Activated T-cell treated with anti-CD3 and anti-CD28 coated beads, Interleukin-2, amount 50 U/mL, for 1 hour (primary cell): ENCODE measurements at regions not wholly inside any gene's neighbourhood (a gene's known extent, or its start where the extent isn't known, plus 50 kb on each side); places are given as distances from the start of the nearest gene placed in this dataset.
"Not testable (repeated sequence)": the region's sequence is repeated elsewhere in the genome, so short reads cannot be mapped to it uniquely, and the experiment has no call there.

Source experiments
- DNase-seq: peaks from one replicate; pipeline ENCODE4 v3.0.0-alpha.2; 2020

DNA sequence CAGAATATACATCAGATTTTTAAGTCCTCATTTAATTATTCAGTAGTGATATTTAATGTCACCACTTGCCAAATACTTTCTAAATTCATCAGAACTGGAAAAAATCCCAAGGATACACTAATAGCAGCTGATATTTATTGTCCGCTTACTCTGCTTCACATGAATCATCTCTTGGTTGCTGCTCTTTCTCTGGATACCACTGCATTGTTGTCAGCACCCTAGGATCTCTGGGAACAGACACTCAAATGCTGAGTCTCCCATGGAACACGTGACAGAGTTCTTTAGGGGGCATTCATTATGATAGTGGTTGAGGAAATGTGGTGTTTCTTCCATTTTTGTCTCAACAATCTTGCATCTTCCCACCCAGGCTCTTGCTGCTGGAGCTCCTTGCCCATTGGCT is 318.0 kb downstream of the RFPL4B start:
- no peak for DNase-seq

DNA sequence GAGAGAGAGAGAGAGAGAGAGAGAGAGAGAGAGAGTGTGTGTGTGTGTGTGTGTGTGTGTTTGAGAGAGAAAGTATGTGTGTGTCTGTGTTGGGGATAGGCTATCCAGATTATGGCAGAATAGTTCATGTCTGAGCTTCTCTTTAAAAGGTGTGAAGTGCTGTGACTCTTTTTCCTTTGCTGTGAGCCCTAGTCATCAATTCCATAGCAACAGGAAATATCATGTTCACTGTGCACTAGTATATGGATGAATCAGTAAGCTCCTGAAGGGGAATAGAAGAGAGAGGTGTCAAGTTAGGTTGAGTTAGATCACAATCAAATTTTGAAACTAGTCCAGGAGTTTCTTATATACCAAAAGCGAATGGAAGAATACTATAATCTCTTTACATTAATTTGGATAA is 318.7 kb downstream of the RFPL4B start:
- no peak for DNase-seq

DNA sequence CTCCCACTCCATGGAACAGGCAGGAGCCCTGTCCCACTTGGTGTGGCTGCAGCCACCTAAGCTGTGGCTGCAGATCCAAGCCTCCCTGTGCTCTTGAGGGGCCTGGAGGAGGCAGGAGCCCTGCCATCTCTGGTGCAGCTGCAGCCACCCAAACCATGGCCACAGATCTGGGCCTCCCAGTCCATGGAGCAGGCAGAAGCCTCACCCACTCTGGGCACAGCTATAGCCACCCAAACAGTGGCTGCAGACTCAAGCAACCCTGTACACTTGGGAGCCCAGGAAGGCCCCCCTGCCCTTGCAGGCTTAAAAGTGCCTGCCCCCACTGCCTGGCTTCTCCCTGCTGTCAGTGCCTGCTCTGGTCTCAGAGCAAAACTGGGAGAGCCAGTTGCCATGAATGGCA is 320.3 kb downstream of the RFPL4B start:
- DNase-seq = no peak

DNA sequence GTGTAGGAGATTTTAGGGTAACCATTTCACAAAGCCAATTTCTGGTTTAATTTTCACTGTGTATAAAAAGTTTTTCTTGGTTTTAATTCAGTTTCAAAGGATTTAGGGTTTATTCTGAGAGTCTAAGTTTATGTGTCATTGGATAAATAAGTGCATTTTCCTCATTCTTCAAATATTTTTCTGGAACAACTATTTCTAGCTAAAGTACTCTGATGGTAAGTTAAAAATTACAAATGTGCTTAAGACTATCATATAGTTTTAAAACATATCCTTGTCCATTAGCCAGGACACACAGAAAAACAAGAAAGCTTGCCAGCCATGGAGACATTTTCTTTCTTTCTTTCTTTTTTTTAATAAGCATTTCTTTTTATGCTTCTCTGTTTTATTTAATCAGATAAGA is 333.0 kb downstream of the RFPL4B start:
- DNase-seq = no peak

DNA sequence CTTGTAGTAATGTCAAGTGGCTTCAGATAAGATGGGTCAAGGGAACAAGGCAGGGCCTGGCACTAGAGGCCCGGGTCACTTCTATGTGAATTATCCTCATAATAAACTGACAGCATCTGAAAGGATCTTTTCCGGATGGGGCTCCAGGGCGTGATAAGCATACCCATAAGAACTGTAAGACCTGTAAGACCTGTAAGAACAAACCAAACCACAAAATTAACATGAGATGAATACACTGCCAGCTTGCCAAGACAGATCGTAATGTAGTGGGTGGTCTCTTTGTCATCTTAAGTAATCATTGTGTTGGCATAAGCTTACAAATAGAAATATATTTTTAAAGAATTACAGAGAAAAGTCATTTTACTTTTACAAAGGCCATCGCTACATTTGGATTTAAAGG is 334.9 kb downstream of the RFPL4B start:
- DNase-seq = no peak

DNA sequence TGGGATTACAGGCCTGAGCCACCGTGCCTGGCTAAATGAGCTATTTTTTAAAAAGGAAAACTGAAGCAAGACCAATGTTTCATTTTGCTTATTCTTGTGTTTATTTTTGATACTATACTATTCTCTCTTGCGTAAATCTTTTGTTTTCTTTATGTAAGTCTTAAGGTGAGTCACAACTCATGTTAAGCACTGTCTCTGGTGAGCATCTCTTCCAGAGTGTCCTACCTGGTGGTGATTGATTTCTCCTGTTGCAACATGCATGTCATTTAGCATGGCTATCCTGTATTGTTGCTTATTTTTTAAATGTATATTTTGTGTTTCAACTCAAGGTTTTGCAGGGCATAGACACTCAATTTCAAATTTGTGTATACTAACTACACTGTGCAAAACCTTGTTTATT is 336.0 kb downstream of the RFPL4B start:
- DNase-seq = no peak

DNA sequence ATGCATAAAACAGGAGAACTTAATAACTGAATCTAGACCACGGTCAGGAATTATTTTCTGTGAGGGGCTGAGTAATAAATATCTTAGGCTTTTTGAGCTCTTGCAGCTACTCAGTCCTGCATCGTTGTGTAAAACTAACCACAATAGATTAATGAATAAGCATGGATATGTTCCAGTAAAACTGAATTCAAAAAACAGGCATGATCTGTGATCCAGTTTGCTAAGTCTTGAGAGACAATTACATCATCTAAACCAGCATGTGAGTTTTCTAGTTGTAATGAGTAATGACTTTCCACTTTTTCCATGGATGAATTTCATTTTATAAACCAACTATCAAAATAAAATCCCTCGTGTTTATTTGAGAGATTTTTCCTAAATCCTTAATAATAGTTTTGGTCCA is 336.8 kb downstream of the RFPL4B start:
- DNase-seq = no peak

DNA sequence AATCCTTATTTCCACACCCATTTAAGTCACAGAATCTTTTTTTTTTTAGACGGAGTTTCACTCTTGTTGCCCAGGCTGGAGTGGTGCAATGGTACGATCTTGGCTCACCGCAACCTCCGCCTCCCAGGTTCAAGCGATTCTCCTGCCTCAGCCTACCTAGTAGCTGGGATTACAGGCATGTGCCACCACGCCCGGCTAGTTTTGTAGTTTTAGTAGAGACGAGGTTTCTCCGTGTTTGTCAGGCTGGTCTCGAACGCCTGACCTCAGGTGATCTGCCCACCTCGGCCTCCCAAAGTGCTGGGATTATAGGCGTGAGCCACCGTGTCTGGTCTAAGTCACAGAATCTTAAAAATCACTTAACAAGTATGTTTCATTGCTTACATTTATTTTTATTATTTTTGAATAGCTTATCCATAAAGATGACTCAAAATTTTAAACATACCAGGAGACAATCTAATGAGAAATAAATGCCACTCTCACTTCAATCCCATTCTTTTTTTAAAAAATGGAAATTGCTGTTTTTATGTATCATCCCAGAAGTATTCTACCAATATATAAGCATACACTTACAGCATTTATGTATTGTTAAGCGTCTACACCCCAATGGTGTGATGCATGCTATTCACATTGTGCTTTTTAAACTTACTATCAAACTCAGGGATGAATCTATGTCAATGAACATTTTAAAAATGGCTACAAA is 338.5 kb downstream of the RFPL4B start:
- DNase-seq = not testable (repeated sequence)

DNA sequence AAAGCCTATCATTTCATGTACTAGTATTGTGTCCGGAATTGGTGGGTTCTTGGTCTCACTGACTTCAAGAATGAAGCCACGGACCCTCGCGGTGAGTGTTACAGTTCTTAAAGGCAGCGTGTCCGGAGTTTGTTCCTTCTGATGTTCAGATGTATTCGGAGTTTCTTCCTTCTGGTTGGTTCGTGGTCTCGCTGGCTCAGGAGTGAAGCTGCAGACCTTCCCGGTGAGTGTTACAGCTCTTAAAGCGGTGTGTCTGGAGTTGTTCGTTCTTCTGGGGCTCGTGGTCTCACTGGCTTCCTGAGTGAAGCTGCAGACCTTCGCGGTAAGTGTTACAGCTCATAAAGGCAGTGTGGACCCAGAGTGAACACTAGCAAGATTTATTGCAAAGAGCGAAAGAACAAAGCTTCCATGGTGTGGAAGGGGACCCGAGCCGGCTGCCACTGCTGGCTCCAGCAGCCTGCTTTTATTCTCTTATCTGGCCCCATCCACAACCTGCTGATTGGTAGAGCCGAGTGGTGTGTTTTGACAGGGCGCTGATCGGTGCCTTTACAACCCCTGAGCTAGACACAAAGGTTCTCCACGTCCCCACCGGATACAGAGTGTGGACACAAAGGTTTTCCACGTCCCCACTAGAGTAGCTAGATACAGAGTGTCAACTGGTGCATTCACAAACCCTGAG is 341.5 kb downstream of the RFPL4B start:
- not testable (repeated sequence) for DNase-seq

DNA sequence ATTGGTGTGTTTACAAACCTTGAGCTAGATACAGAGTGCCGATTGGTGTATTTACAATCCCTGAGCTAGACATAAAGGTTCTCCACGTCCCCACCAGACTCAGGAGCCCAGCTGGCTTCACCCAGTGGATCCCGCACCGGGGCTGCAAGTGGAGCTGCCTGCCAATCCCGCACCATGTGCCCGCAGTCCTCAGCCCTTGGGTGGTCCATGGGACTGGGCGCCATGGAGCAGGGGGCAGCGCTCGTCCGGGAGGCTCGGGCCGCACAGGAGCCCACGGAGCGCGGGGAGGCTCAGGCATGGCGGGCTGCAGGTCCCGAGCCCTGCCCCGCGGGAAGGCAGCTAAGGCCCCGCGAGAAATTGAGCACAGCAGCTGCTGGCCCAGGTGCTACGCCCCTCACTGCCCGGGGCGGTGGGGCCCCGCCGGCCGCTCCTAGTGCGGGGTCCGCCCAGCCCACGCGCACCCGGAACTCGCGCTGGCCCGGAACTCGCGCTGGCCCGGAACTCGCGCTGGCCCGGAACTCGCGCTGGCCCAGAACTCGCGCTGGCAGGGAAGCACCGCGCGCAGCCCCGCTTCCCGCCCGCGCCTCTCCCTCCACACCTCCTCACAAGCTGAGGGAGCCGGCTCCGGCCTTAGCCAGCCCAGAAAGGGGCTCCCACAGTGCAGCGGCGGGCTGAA is 342.2 kb downstream of the RFPL4B start:
- not testable (repeated sequence) for DNase-seq

DNA sequence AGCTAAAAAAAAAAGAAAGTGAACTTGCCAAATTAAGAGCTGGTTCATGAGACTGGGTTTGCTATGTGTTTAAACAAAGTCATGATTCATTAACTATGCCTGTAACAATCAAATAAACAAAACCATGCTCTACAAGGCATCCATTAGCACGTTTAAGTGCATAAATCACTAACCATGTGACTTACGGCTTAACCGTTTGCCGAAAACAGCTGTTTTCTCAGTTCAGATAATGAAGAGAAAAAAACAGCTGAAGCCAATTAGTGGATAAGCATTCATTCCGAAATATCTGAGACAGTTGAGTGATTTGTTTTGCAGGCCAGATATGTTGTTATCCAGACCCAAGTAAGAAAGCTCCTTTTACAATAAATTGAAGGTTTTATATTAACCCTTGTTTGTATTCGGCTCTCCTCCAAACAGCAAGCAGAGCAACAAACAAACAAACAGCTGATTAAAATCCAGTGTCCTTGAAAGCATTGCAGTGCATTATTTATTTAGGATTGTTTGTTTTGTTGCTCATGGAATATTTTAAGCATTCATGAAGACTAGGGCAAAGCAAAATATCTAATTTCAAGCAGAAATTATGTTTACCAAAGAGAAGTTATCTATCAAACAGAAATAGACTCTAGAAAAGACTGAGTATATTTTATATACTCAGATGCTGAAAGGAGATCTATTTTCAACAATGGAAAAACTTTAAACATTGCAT is 343.5 kb downstream of the RFPL4B start:
- DNase-seq = no peak

DNA sequence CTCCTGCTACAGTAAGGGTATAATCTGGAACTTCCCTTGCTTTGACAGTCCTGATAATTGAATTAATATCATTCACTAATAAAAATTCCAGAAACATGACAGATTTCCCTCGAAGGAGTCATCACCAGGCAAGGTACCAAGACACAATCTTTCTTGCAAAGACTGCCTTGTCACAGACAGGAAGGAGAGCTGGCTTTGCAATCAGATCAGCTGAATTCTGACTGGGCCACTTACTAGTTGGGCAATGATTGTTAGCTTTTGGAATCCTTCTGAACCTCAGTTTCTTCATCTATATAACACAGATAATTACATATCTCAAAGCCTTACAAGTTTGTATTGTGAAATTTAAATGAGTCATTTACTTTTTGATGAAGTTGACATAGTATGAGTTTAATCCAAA is 344.2 kb downstream of the RFPL4B start:
- DNase-seq = no peak

DNA sequence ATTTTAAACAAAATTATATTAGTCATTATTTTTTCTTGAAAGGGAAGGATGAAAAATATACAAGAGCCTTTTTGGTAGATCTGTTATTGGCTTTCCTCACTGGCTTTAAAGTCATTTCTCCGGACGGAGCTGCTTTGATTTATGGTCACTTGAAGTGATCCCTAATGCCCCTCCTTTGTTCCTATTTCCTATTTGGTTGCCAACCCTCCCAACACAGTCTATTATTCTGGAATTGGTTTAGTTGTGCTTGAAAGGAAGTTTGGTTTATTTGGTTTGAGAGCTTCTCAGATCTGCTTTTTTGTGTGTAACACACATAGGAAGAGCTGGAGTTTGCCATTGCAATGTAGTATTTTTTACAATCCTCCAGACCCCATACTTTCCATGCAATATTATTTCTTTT is 347.9 kb downstream of the RFPL4B start:
- DNase-seq = no peak

DNA sequence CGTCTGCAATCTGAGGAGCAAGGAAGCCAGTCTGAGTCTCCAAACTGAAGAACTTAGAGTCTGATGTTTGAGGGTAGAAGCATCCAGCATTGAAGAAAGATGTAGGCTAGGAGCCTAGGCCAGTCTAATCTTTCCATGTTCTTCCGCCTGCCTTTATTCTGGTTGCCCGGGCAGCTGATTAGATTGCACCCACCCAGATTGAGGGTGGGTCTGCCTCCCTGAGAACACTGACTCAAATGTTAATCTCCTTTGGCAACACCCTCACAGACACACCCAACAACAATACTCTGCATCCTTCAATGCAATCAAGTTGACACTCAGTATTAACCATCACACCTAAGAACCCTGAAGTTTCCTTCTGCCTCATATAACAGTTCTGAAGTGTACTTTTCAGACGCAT is 350.1 kb downstream of the RFPL4B start:
- no peak for DNase-seq

DNA sequence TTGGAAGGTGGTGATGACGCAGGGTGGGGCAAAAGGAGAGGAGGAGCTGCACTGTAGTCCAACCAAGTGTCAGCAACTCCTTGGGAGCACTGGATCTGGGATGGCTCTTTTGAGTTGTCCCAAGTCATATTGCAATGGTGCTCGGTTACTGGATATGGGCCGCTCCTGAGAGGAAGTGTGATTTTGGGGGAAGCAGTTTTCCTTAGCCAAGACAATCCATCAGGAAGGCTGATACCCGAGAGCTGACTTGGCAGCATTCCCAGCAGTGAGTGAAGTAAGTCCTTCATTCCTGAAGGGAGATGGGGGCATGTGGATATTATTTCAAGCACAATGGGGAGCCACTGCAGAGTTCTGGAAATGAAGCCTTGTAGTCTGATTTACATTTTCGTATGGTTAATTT is 354.1 kb downstream of the RFPL4B start:
- DNase-seq = no peak

DNA sequence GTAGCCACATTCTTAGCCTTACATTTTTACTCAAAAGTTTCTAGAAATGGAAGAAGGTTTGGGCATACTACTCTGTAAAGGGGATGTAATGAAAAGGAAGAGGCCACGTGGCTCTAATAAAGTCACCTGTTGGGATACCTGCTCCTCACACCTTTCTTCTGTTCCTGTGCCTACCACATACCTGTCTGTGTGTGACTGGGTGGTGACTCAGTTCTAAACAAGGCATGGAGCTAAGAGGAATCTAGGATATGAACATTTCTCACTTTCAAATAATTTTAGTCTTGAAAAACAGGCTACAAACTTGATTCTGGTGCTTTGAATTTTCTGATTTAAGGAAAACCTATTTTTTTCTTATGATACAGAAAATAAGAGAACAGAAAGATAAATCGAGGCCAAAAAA is 363.6 kb downstream of the RFPL4B start:
- no peak for DNase-seq

DNA sequence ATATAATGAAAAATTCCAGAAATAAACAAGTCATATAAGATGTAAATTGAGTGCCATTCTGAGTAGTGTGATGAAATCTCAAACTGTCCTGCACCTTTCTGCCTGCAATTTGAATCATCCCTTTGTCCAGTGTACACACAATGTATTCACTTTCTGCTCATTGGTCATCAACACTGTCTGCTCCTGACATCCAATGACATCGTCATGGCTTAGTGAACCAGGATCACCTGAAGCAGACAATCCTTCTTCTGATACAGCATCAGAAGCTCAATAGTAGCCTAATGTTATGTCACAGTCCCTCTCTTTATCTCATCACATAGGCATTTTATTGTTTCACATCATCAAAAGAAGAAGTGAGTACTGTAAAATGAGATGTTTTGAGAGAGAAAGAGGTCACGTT is 366.3 kb downstream of the RFPL4B start:
- no peak for DNase-seq

DNA sequence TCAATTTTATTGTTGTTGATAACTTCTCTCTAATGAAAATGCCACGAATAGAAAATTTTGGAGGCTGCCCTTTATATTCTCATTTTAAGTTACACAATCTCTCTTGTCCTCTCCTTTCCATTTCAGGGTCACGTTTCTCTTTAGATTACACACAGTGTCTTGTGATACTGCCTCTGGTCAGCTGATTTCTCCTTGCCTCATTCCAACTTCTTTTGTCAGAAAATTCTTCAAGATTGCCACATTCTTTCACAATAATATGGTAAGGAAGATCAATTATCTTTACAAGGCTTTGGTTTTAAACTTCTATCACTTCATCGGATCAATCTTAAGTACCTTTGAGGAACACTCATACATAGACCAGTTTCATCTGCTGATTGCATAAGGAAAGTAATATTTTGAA is 370.3 kb downstream of the RFPL4B start:
- no peak for DNase-seq

DNA sequence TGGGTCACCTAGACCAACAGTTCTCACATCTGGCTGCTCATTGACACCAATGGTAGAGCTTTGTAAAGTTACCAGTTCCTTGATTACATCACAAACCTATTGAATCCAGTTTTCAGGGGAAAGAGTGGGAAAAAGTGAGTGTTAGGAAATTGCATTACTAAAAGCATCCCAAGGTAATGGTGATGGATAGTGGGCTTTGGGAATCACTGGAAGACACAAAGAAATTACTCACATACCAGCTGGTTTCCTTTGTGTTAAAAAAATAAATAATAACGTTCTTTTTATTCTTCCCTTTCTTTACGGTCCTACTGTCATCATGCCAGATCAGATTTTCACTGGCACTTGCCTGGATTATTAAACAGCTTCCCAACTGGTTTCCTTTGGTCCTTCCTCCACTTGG is 370.7 kb downstream of the RFPL4B start:
- no peak for DNase-seq

DNA sequence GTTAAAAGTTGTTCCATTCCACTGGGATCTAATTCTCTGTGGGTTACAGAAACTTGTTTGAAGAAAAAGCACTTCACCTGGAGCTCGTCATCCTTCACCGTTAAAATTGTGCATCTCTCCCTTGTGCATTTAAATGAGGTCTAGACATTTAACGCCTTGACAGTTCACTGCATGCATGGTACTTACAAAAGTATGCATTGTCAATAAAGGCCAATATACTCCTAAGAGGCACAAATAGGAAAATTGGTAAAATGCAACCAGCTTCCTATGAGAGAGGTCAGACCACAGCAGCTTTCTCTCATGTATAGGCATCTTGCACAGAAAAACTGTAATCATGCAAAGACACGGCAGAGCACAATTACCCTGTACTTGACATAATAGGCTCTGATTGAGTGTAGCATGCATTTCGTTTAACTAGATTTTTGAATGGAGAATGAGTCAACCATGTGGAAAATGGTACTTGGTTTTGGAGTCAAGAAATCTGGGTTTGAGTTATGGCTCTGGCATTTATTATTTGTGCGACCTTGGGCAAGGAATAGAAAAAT is 378.5 kb downstream of the RFPL4B start:
- no peak for DNase-seq

DNA sequence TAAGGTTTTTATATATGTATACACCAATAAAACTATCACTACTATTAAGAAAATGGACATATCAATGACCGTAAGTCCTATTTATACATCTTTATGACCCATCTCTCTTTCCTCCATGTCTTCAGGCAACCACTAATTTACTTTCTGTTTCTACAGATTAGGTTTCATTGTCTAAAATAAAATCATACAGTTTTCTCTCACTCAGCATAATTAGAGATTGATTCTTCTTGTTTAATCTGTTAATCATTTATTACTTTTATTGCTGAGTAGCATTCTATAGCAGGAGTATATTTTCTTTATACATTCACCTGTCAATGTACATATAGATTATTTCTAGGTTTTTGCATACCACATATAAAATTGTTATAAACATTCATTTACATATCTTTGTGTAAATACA is 388.0 kb downstream of the RFPL4B start:
- DNase-seq = no peak

DNA sequence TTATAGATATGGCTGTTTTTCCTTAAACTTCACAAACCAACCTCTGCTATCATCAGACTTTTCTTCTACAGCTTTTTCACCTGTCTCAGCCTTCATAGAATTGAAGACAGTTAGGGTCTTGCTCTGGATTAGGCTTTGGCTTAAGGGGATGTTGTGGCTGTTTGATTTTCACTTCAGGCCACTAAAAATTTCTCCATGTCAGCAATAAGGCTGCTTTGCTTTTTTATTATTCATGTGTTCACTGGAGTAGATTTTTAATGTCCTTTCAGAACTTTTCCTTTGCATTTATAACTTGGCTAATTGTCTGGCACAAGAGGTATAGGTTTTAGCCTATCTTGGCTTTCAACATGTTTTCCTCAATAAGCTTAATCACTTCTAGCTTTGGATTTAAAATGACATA is 392.6 kb downstream of the RFPL4B start:
- DNase-seq = no peak

DNA sequence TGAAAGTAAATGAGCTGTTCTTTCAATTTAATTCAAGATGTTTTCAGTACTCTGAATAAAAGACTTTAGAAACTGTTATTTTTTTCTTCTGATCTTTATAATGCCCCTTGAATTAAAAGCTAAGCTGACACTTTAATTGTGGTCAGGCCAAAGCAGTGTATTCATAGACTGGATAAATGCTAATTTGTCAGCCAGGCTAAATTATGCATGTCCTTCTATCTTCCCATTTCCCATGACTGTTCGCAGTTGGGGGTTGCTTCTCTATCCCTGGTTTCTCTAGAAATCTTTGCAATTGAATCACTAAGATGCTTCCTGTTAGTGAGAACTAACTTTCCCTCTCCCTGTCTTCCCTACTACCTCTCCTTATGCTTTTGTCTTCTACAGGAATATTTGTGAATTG is 396.2 kb downstream of the RFPL4B start:
- DNase-seq = no peak

DNA sequence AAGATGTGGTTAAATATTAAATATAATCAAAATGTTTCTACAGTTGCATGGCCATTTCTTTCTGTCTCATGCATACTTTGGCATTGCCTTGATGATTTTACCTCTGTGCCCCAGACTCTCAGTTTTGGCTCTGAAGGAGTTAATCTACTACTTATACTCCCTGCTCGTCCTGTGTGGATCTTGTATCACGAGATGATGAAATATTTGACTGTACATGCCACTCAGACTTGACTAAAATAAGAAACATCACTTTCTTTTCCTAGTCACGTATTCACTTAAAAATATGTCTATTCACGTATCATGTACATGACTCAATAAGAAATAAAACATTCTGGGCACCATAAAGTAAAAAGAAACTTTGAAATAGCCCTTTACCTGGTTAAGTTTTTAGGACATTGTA is 397.7 kb downstream of the RFPL4B start:
- no peak for DNase-seq
